Left forelimb (tissue), 1 donor: ENCODE measurements at regions not wholly inside any gene's neighbourhood (a gene's known extent, or its start where the extent isn't known, plus 50 kb on each side); places are given as distances from the start of the nearest gene placed in this dataset.

Experiments used
- DNase-seq: peaks from one replicate; pipeline ENCODE4 v3.0.0-alpha.2; 2018; ENCODE audit warnings: low spot score

GRCh38 chr18:41753826-41754225 lies 201.2 kb upstream of the PIK3C3 start:
- DNase-seq: no peak

- no peak for DNase-seq
These were observed 202.2 kb upstream of the PIK3C3 start for GRCh38 chr18:41752826-41753225.

- no peak for DNase-seq
These were observed 203.4 kb upstream of the PIK3C3 start for GRCh38 chr18:41751652-41752051.

GRCh38 chr18:41751161-41751560 lies 203.9 kb upstream of the PIK3C3 start:
- DNase-seq: no peak

- DNase-seq: no peak
These were observed 207.3 kb upstream of the PIK3C3 start for GRCh38 chr18:41747723-41748242.

GRCh38 chr18:41745166-41746049 lies 209.6 kb upstream of the PIK3C3 start:
- DNase-seq: peak; percentile 67

GRCh38 chr18:41744421-41745030 lies 210.5 kb upstream of the PIK3C3 start:
- no peak for DNase-seq

- DNase-seq: no peak
These were observed 217.8 kb upstream of the PIK3C3 start for GRCh38 chr18:41737218-41737617.

GRCh38 chr18:41734917-41735316 lies 220.1 kb upstream of the PIK3C3 start:
- no peak for DNase-seq

- no peak for DNase-seq
These were observed 222.7 kb upstream of the PIK3C3 start for GRCh38 chr18:41732356-41732755.

GRCh38 chr18:41731884-41732283 lies 223.2 kb upstream of the PIK3C3 start:
- DNase-seq: no peak

- DNase-seq: no peak
These were observed 230.8 kb upstream of the PIK3C3 start for GRCh38 chr18:41724195-41724594.

- no peak for DNase-seq
These were observed 233.8 kb upstream of the PIK3C3 start for GRCh38 chr18:41721103-41721790.

GRCh38 chr18:41720226-41720625 lies 234.8 kb upstream of the PIK3C3 start:
- DNase-seq: no peak

GRCh38 chr18:41719808-41720207 lies 235.2 kb upstream of the PIK3C3 start:
- DNase-seq: no peak

- DNase-seq: no peak
These were observed 240.2 kb upstream of the PIK3C3 start for GRCh38 chr18:41714872-41715271.

GRCh38 chr18:41713969-41714825 lies 240.8 kb upstream of the PIK3C3 start:
- no peak for DNase-seq

- no peak for DNase-seq
These were observed 248.7 kb upstream of the PIK3C3 start for GRCh38 chr18:41706301-41706700.

- no peak for DNase-seq
These were observed 251.1 kb upstream of the PIK3C3 start for GRCh38 chr18:41703744-41704530.

- no peak for DNase-seq
These were observed 254.6 kb upstream of the PIK3C3 start for GRCh38 chr18:41700416-41700815.

GRCh38 chr18:41695441-41695840 lies 259.6 kb upstream of the PIK3C3 start:
- DNase-seq: no peak
